Neural crest cell (in vitro differentiated cells): ENCODE measurements at regions not wholly inside any gene's neighbourhood (a gene's known extent, or its start where the extent isn't known, plus 50 kb on each side); places are given as distances from the start of the nearest gene placed in this dataset.

Experiments
- DNase-seq: peaks from one replicate; pipeline ENCODE4 v3.0.0; 2021; ENCODE audit warnings: low read depth, mixed read lengths, low spot score
- H3K27ac Mint-ChIP-seq: one replicate; pipeline ENCODE4 v1.8.0; 2021; ENCODE audit warnings: mild to moderate bottlenecking, mixed read lengths; ENCODE audit not compliant: unreplicated experiment
- H3K27me3 Mint-ChIP-seq: 2 replicates; pipeline ENCODE4 v1.8.0; 2021; ENCODE audit warnings: low read depth, mild to moderate bottlenecking, mixed read lengths
- H3K36me3 Mint-ChIP-seq: 2 replicates; pipeline ENCODE4 v1.8.0; 2021; ENCODE audit warnings: low read depth, mild to moderate bottlenecking, mixed read lengths
- H3K4me1 Mint-ChIP-seq: 2 replicates; pipeline ENCODE4 v1.8.0; 2021; ENCODE audit warnings: mixed read lengths
- H3K4me3 Mint-ChIP-seq: one replicate; pipeline ENCODE4 v1.8.0; 2021; ENCODE audit warnings: mild to moderate bottlenecking, mixed read lengths
- H3K9me3 Mint-ChIP-seq: 2 replicates; pipeline ENCODE4 v1.8.0; 2021; ENCODE audit warnings: mixed read lengths
- TF ChIP-seq, protein P1 (sequence below): fragments of 200-600 bp; sonication (generic); conservative IDR thresholded peaks from 2 replicates; pipeline ENCODE4 v1.5.0; 2021; ENCODE audit warnings: antibody characterized with exemption, mild to moderate bottlenecking

DNA sequence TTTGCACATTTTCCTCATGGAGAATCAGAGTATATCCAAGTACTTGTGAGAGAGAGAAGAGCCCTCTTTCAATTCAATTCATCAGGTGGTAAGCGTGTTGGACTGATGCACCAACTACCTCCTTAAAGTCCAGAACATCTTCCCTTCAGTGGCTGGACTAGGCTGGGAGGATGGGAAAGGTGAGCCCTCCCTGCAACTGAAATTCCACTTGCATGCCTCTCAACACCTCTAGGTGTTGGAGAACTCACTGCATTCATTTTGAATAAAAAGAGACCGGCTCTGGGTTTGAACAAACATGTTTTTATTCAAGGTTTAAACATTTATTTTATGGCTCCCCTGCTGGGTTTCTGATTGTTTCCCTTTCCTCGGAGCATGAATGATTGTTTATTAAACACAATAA lies 573.5 kb downstream of the CCSER2 start:
- H3K36me3 Mint-ChIP-seq, result no peaks in the 10 kb centered on the region
- H3K4me3 Mint-ChIP-seq, result no peak overlapping the region
- H3K27me3 Mint-ChIP-seq, result no peaks in the 10 kb centered on the region
- TF ChIP-seq, protein P1, sequence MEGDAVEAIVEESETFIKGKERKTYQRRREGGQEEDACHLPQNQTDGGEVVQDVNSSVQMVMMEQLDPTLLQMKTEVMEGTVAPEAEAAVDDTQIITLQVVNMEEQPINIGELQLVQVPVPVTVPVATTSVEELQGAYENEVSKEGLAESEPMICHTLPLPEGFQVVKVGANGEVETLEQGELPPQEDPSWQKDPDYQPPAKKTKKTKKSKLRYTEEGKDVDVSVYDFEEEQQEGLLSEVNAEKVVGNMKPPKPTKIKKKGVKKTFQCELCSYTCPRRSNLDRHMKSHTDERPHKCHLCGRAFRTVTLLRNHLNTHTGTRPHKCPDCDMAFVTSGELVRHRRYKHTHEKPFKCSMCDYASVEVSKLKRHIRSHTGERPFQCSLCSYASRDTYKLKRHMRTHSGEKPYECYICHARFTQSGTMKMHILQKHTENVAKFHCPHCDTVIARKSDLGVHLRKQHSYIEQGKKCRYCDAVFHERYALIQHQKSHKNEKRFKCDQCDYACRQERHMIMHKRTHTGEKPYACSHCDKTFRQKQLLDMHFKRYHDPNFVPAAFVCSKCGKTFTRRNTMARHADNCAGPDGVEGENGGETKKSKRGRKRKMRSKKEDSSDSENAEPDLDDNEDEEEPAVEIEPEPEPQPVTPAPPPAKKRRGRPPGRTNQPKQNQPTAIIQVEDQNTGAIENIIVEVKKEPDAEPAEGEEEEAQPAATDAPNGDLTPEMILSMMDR, result no peak
- H3K27ac Mint-ChIP-seq, result no peak overlapping the region
- peaks cover 5% of the 10 kb centered on the region for H3K4me1 Mint-ChIP-seq
- DNase-seq, result no peak
- H3K9me3 Mint-ChIP-seq, result peaks cover 4% of the 10 kb centered on the region

DNA sequence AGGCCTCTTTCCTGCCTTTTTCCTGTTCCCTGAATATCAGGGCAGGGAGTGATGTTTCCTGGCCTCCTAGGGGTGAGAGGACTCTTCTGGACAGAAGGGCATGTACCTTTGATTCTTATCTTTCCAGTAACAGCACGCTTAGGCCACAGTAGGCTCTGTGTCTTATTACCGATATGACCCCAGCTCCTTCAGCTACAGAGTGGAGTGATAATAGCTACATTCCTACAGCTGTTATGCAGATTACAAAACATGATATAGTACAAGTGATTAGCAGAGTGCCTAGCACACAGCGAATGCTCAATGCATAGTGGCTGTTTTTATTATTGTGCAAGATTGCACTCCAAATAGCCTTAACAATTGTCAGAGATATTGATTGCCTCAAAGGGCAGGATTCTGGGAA lies 574.2 kb downstream of the CCSER2 start:
- Mint-ChIP-seq H3K4me3 (no peak overlapping the region), H3K27ac (no peak overlapping the region), H3K4me1 (peaks cover 5% of the 10 kb centered on the region), H3K27me3 (no peaks in the 10 kb centered on the region), H3K36me3 (no peaks in the 10 kb centered on the region), H3K9me3 (peaks cover 4% of the 10 kb centered on the region)
- DNase-seq, result no peak
- TF ChIP-seq, protein P1, result no peak

DNA sequence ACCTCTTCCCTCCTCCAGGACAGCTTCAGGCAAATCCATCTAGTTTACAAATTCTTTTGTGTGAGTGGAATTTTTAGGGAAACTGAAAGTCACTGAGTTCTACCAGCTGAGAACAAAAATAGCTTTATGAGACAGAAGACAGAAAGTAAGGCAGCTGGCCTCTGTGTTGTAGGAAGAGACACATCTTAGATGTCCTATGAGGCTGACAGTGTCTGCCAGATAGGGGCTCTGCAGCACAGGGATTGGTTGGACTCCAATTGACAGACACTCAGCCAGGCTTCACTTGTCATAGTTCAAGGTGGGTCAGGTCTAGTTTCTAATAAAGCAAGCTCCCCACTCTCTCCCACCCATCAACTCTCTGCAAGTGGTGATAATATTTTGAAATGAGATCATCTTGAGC lies 574.9 kb downstream of the CCSER2 start:
- TF ChIP-seq, protein P1, result no peak
- Mint-ChIP-seq H3K4me3 (no peak overlapping the region), H3K27ac (no peak overlapping the region), H3K27me3 (no peaks in the 10 kb centered on the region), H3K9me3 (peaks cover 4% of the 10 kb centered on the region), H3K36me3 (no peaks in the 10 kb centered on the region), H3K4me1 (peaks cover 5% of the 10 kb centered on the region)
- DNase-seq, result no peak

DNA sequence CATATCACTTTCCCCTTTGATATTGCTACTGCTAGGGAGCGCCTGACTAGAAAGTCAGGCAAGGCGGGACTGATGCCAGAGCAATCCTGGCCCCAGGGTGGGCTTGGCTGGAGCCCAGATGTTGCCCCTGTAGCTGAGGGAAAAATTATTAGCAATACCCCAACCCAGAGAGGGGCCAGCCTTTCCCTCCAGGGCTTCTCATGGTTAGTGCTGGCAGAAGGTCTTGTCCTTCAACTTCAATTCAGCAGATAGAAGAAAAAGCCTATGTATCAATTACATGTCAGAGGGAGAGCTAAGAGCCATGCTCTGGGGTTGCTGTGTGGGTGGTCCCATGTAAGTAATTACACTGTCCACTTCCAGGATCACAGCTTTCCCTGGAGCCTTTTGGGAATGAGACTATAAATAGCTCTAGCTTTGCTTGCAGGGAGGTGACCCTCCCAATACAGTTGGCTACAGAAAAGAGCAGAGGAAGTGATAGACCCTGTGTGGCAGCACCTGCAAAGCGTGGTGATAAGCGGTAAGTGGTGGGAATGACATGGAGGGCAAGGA lies 579.1 kb downstream of the CCSER2 start:
- peaks cover 4% of the 10 kb centered on the region for H3K9me3 Mint-ChIP-seq
- H3K27me3 Mint-ChIP-seq, result no peaks in the 10 kb centered on the region
- H3K36me3 Mint-ChIP-seq, result no peaks in the 10 kb centered on the region
- TF ChIP-seq, protein P1, result no peak
- no peak overlapping the region for H3K27ac Mint-ChIP-seq
- no peak for DNase-seq
- H3K4me1 Mint-ChIP-seq, result no peaks in the 10 kb centered on the region
- no peak overlapping the region for H3K4me3 Mint-ChIP-seq

DNA sequence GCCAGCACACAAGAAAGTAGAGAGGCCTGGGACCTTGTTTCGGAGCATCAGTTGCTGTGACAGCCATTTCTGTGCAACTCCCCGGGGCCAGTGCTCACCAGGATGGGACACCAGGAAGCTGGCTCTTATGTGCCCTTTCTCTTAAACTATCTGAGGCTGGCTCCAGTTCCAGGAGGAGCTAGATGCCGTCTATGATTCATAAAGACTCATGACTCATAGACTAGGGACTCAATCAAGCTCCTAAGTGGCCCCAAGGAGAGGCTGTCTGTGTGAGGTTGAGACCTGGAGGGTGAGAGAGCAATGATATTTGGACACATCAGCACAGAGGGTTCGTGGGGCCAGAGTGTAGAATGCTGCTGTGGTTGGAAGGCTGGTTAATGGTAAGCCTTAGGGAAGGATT lies 580.1 kb downstream of the CCSER2 start:
- H3K27me3 Mint-ChIP-seq, result no peaks in the 10 kb centered on the region
- peaks cover 7% of the 10 kb centered on the region for H3K9me3 Mint-ChIP-seq
- no peak overlapping the region for H3K27ac Mint-ChIP-seq
- H3K36me3 Mint-ChIP-seq, result no peaks in the 10 kb centered on the region
- DNase-seq, result no peak
- no peaks in the 10 kb centered on the region for H3K4me1 Mint-ChIP-seq
- TF ChIP-seq, protein P1, result no peak
- H3K4me3 Mint-ChIP-seq, result no peak overlapping the region

DNA sequence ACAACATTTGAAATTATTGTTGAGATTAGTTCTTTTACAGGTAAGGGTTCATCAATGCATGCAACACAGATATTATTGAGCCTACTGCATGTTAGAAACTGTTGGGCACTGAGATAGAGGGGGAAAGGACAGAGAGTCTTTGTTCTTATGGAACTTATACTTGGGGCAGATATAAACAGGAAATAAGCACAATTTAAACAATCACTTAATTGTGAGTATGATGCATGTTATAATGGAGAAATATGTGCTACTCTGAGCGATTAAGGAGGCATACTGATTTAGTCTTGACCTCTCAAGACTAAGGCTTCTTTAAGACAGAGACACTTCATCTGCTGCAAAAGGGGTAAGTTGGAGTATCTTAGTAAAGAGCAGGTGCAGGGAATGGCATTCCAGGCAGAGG lies 593.3 kb downstream of the CCSER2 start:
- Mint-ChIP-seq H3K9me3 (peaks cover 6% of the 10 kb centered on the region), H3K27ac (no peak overlapping the region), H3K4me3 (no peak overlapping the region), H3K36me3 (peaks cover 2% of the 10 kb centered on the region), H3K4me1 (no peaks in the 10 kb centered on the region), H3K27me3 (no peaks in the 10 kb centered on the region)
- TF ChIP-seq, protein P1, result no peak
- no peak for DNase-seq
